NCI-H146 (cell line): ENCODE measurements at regions not wholly inside any gene's neighbourhood (a gene's known extent, or its start where the extent isn't known, plus 50 kb on each side); places are given as distances from the start of the nearest gene placed in this dataset.
"Not testable (repeated sequence)": the region's sequence is repeated elsewhere in the genome, so short reads cannot be mapped to it uniquely, and the experiment has no call there.

Experiments used
- DNase-seq: peaks from one replicate; lab custom pipeline; 2025; lab: John Stamatoyannopoulos, UW

DNA sequence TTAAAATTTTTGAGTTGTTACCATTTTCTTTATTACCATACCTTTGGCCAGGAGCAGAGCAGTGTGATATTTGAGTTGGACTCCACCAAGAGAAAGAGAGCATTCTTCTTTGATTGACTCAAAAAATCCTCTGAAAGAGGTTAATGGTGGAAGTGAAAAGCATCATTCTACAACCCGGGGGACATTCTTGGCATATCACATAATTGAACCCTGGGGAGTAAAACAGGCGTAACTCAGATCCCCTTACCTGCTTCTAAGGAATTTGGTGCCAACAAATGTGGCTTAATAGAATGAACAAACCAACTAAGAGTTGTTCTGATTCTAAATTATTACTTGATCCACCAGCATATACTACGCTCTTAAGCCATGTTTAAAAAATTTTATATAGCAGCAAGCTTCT, 351.1 kb upstream of the DEPDC1 start:
- no peak for DNase-seq

- DNase-seq: no peak
Observed at GRCh38 chr1:68868606-68869005, 371.7 kb upstream of the DEPDC1 start.

GRCh38 chr1:68873144-68873543, 376.3 kb upstream of the DEPDC1 start:
- no peak for DNase-seq

DNA sequence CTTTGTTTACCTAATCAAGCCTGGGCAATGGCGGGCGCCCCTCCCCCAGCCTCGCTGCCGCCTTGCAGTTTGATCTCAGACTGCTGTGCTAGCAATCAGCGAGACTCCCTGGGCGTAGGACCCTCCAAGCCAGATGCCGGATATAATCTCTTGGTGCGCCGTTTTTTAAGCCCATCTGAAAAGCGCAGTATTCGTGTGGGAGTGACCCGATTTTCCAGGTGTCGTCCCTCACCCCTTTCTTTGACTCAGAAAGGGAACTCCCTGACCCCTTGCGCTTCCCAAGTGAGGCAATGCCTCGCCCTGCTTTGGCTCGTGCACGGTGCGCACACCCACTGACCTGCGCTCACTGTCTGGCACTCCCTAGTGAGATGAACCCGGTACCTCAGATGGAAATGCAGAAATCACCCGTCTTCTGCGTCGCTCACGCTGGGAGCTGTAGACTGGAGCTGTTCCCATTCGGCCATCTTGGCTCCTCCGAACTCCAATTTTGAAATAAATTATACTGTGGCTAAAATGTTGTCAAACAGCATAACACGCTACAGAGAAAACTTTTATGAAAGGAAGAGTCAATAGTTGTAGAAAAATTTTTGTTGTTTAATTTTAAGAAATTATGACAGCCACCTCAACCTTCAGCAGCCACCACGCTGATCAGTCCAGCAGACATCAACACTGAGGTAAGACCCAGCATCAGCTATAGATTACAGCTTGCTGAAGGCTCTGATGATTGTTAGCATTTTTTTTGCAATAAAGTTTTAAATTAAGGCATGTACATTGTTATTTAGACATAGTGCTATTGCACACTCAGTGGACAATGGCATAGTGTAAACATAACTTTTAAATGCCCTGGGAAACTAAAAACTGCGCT, 384.7 kb upstream of the DEPDC1 start:
- DNase-seq: not testable (repeated sequence)

DNA sequence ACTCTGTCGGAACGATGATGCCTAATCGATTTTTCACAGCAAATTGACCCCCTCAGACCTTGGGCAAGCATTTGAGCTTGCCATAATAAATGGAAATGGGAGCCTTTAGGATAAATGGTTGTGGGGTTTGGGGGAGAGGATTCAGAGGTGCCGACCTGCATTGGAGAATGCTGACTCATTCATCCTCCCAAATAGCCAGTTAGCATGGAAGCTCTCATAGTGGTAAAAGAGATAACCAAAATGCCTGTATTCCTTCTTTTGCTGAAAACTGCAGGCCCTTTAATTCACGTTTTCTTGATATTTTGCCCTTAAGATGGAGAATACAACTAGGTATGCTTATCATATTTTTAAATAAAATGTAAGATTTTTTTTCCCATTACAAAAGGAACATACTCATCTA, 392.6 kb upstream of the DEPDC1 start:
- DNase-seq: no peak

DNA sequence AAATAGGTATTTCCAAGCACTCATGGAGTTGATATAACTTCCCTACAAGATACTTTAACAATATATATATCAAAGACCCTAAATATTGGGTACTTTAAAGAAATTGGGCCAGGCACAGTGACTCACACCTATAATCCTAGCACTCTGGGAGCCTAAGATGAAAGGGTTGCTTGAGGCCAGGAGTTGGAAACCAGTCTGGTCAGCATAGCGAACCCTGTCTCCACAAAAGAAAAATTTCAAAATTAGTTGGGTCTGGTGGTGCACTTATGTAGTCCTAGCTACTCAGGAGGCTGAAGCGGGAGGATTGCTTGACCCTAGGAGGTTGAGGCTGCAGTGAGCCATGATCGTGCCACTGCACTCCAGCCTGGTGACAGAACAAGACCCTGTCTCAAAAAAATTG, 393.9 kb upstream of the DEPDC1 start:
- DNase-seq: no peak

DNA sequence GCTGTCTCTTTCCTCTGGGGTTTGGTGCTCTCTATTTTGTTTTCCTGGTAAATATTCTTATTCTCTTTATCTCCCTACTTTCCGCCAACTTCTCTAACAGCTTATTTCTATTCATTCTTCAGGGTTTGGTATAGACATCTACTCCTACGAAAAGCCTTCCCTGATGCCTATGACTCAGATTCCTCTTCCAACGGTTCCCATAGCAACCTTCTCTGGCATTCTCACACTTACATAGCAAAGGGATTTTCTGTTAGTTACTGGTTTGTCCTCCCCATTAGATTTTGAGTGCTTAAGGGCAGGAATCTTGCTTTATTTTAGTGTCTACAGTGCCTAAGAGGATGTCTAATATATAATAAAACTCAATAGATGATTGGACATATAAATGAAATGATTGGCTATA, 407.6 kb upstream of the DEPDC1 start:
- no peak for DNase-seq

DNA sequence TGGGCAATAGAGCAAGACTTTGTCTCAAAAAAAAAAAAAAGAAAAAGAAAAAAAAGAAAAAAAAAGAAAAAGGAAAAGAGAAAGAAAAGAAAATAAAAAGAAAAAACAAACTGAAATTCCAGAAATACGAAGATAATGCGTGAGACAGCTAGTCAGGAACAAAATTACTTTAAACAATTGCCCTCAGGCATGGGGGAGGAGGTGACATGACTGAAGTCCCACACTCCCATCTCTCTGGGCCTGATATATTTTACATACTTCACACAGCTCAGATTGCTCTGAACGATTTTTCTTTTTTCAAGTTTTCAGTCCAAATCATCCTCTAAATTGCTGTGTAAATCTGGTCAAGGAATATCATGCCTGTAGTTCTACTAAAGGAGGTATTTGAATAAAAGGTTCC, 409.5 kb upstream of the DEPDC1 start:
- DNase-seq: no peak

- DNase-seq: no peak
Observed at GRCh38 chr1:68907491-68907890, 410.6 kb upstream of the DEPDC1 start.

- DNase-seq: no peak
Observed at GRCh38 chr1:68908316-68908715, 411.4 kb upstream of the DEPDC1 start.

DNA sequence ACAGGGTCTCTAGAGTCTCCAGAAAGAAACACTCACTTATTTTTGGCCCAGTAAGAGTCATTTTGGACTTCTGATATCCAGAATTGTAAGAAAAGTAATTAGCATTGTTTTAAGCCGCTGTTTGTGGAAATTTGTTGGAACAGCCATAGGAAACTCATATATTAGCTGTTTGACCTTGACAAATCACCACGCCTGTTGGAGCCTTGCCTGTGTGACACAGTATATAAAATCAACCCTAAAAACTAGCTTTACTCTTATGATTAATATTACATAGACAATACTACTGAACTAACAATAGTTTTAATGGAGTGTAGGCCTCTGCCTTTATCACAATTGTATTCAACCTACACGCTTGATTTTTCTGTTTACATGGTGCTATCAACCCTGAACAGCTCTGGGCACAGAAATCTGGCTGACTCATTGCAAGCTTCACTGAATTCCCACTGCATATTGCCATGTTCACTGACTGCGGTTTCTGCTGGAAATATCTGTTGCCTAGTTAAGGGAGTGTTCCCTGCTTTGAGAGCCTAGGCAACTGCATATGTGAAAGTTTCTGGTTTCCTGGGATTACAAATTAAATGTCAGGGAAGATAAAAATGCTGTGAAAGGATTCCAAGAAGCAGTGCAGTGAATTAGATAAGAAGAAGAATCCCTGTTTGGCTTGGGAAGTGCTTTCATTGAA, 419.5 kb upstream of the DEPDC1 start:
- DNase-seq: no peak

GRCh38 chr1:68917456-68917855, 420.6 kb upstream of the DEPDC1 start:
- DNase-seq: no peak

GRCh38 chr1:68918563-68918962, 421.7 kb upstream of the DEPDC1 start:
- DNase-seq: no peak

DNA sequence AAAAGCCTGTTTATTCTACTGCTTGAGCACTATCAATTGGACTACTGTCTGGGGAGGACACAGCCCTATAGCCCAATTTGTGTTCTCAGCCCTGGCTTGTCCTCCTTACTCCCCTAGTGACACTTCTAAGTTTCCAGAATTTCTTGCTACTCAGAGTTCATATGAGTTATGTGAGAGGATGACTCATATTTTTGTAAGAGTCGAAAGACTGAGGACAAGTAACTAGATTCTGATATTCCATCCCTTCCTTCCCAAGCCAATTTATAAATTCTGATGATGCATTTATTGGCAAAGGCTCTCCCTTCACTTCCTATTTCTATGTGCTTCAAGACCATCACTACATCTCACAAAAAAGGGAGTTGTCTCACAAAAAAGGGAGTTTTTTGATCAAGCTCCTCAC, 422.2 kb upstream of the DEPDC1 start:
- DNase-seq: no peak

GRCh38 chr1:68923475-68924088, 426.7 kb upstream of the DEPDC1 start:
- DNase-seq: not testable (repeated sequence)

DNA sequence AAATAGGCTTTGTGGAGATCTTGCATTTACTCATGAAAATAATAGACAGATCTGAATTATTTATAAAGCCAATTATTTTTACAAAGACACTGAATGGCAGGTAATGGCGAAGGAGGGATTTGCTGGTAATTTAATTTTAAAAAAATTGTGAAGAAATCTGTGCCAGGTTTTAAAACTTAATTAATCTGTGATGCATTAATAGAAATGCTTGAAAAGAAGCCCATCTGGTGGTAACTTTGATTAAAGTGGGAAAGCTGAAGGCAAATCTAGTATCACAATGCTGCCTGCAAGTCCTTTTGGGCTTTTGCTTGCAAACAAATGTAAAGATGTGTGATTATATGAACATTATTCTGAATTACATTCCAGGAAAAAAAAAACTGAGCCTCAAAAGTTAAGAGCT, 433.2 kb upstream of the DEPDC1 start:
- DNase-seq: no peak

DNA sequence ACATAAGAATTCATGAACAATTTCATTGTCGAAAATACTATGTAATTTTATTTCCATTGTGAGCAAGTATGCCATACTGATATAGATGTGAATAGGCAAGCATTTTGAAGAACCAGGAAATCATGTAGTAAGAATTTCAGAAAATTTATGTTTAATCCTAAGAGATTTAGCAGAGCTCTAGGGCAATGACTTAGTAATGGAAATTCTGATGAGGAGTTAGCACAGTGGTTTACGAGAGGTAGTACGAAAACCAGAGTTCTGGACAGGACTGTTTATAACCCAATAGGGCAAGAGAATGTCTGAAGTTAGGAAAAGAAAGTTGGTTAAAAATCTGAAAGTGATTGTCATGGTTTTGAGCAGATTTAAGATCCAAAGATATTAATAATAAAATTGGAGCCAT, 439.6 kb upstream of the DEPDC1 start:
- DNase-seq: no peak

GRCh38 chr1:68938051-68938666, 441.3 kb upstream of the DEPDC1 start:
- no peak for DNase-seq

DNA sequence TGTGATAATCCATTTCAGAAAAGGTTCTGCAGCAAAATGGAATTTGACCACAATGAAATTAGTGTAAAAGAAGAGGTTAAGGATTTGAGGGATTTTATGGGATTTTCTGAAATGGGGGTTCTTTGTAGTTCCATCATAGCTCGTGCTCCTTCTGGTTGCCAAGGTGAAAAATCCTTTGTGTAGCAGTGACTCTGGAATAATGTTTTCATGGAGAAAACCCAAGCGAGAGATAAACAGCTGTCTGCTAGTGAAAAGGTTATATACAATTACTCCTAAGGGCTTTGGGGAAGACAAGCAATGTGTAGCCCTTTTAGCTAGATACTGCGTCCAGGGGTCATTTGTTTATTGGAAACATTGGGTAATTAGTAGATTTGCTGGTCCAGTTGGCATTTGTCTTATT, 453.2 kb upstream of the DEPDC1 start:
- no peak for DNase-seq

DNA sequence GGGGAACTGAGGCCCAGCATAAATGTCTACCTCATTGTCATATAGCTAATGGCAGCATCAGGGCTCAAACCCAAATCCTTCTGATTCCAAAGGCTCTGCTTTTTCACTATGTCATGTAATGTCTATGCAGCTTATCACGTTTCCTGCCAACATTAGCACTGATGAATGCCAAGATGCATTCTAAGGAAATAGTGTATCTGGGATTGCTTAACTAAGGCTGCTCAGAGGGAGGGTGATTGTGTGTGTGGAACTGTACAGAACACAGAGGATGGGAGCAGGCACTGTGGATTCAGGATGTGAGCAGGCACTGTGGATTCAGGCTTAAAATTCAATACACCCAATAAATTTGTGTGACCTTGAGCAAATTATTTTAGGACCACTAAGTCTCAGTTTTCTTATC, 456.4 kb upstream of the DEPDC1 start:
- no peak for DNase-seq

GRCh38 chr1:68954841-68955240, 458.0 kb upstream of the DEPDC1 start:
- DNase-seq: no peak

DNA sequence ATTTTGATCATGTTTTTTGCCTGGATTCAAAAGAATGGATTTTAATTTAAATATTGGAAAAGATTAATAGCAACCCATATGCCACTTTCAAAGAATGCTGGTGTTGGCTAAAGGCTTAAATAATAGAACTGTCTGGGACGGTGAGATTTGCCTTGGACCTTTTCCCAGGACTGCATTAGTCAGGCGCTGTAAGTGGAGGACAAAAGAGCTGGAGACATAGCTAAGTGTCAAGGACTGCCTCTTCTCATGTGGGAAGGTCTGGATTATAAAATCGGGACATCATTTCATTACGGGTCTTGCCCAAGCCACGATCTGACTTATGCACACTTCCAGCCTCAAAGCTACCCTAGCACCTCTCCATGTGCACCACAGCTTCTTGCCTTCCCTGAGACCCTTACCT, 458.5 kb upstream of the DEPDC1 start:
- no peak for DNase-seq

DNA sequence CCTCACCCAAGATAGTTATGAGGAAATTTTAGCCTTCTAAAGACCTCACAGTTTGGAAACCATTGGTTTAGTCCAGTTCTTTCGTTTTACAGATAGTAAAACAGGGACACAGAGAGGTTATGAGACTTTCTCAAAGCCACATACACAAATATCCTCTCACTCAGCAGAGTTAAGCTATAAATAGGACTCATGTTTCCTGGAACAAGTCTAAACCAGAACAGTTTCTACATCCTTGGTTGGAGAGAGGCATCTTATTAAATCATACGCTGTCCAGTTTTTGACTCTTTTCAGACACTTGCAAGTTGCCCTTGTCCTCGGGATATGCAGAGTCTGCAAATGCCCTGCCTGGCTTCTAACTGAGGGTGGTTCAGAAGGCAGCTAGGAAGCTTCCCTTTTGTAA, 462.1 kb upstream of the DEPDC1 start:
- no peak for DNase-seq
